GM12865 (cell line): ENCODE measurements at regions not wholly inside any gene's neighbourhood (a gene's known extent, or its start where the extent isn't known, plus 50 kb on each side); places are given as distances from the start of the nearest gene placed in this dataset.

Experiments
- DNase-seq: peaks from one replicate; pipeline ENCODE4 v3.0.0; 2010; ENCODE audit warnings: low read depth
- H3K4me3 ChIP-seq: 2 replicates; pipeline ENCODE4 v1.5.1; 2011; ENCODE audit warnings: mild to moderate bottlenecking, low read depth, low read length, control low read depth
- TF ChIP-seq, protein P1 (sequence below): IDR thresholded peaks from 2 replicates; pipeline ENCODE4 v1.5.1; 2011; ENCODE audit warnings: low read length, control low read depth, low read depth, inconsistent platforms; ENCODE audit not compliant: insufficient read depth; ENCODE audit errors: missing control alignments

DNA sequence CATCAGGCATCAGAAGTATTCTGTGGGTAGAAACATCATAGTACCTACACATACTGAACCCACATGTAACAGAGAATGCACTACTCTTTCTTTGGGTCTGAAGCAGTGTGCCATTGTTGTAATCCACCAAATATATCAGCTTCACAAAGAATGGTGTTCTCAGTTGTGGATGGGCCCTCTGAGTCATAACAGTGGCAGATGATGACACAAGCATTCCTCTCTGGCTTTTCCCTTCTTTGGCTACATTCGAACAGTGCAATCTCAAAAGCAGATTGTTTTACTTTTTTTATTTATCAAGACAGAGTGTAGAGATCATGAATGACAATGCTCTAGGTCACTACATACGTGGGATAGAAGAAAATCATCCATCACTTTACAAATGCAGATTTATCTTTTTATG is 247.2 kb upstream of the EPHA5 start:
- TF ChIP-seq, protein P1, sequence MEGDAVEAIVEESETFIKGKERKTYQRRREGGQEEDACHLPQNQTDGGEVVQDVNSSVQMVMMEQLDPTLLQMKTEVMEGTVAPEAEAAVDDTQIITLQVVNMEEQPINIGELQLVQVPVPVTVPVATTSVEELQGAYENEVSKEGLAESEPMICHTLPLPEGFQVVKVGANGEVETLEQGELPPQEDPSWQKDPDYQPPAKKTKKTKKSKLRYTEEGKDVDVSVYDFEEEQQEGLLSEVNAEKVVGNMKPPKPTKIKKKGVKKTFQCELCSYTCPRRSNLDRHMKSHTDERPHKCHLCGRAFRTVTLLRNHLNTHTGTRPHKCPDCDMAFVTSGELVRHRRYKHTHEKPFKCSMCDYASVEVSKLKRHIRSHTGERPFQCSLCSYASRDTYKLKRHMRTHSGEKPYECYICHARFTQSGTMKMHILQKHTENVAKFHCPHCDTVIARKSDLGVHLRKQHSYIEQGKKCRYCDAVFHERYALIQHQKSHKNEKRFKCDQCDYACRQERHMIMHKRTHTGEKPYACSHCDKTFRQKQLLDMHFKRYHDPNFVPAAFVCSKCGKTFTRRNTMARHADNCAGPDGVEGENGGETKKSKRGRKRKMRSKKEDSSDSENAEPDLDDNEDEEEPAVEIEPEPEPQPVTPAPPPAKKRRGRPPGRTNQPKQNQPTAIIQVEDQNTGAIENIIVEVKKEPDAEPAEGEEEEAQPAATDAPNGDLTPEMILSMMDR: no peak
- no peak overlapping the region for H3K4me3 ChIP-seq
- no peak for DNase-seq

DNA sequence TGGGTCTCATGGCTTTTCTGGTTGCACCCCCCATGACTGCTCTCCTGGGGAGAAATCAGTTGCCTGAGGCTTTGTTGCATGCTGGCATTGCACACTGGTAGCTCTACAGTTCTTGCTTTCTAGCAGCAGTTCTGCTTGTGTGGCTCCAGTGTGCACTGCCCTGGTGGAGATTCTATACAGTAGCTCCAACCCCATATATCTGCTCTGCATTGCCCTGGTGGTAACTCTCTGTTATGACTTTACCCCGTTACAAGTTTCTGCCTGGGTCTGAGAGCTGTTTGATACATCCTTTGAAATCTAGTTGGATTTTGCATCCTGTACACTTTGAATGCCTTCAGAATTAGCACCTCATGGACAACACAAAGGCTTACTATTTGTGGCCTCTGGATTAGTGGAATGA is 241.4 kb upstream of the EPHA5 start:
- no peak overlapping the region for H3K4me3 ChIP-seq
- TF ChIP-seq, protein P1: no peak
- no peak for DNase-seq

DNA sequence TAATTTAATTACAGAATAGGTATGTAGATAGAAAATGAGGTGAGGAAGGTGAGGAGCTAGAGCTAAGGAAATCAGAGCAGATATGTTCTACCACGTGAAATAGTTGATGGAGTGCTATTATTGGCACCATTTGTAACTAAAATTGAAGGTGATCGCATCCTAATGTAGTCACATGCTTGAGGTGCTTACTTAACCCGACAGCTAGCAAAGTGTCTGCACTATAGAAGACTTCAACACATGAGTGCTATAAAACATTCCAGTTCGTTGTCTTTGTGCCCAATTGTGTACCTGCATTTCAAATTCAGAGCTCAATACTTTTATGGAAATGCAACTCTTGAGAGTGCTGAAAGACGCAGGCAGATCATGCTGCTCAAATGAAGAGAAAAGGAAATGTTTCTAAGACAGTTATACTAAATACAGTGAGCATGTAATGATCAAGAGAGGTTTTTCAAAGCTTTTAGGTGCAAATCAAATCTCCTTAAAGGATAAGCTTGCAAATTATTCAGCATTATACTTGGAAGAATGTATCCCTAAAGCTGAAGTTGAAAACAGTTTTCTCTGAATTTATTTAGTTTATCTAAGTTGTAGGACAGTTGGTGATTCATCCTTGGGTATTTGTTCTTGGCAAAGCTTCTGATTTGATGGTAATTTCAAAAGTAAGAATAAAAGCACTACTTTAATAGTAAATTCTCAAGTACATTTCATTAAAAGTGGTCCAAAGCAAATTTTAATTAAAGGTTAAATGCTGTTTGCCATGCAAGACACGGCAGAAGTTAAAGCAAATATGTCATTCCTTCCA is 223.9 kb upstream of the EPHA5 start:
- no peak for DNase-seq
- TF ChIP-seq, protein P1: no peak
- H3K4me3 ChIP-seq: no peak overlapping the region

DNA sequence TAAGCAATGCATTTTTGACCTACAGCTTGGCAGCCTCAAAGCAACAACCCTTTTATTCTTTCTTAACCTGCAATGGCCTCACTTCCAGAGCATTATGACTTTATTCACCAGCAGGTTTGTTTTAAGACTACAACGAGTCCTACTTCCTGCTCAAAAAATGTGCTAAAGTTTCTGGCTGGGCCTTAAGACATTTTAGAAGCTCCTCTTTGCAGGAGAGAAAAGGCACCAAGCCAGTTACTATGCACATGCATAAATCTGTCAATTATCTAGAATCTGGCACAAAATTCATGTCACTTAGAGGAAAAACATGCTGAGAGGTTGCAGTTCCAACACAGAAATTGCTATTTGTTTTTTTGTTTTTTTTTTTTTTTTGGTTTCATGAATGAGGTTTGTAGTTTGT is 223.0 kb upstream of the EPHA5 start:
- TF ChIP-seq, protein P1: no peak
- no peak overlapping the region for H3K4me3 ChIP-seq
- no peak for DNase-seq

DNA sequence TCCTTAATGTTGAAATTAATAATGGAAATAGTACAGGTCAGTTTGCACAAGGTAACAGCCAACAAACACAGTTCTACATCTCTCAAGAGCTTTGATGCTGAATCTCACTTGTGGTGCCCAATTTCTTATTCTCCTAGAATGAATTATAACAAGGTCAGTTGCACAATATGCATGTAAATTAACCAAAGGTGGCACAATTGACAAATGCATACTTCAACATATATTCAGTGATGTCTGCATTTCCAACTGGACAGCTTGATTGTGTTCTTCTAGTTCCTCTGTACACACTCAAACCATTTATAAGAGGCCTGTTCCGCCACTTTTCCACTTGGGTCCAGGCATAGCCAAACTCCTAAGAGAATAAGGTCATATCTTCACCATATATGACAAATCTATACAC is 210.3 kb upstream of the EPHA5 start:
- H3K4me3 ChIP-seq: no peak overlapping the region
- TF ChIP-seq, protein P1: no peak
- no peak for DNase-seq

DNA sequence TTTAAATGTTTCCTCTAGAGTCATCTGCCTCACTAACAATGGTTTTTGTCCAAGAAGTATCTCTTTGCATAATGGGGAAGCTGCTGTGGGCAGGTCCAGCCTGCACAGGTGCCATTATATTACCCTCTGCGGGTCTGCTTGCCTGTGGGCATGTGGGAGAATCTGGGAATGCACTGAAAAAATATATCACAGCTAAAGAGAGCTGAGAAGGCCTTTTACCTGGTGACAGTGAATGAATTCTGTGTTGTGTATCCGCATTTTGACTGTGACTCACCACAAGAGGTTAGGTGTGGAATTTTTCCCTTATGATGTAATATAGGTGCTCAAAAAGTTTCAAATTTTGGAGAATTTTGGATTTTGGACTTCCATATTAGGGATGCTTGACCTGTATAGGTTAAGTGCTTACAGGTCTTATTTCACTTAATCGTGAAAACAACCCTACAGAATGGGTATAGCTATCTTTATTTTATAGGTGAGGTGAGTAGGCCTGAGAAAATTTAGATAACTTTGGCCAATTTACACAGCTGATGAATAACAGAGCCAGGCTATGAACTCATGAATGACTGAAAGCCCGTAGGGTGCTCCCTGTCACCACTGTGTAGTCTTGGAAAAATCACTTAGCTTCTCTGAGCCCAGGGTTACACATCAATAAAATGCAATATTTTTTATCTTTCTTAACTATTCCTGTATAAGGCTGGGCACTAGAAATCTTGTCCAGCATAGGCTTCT is 198.0 kb upstream of the EPHA5 start:
- DNase-seq: no peak
- H3K4me3 ChIP-seq: no peak overlapping the region
- TF ChIP-seq, protein P1: no peak
